ENCODE measurements at regions not wholly inside any gene's neighbourhood (a gene's known extent, or its start where the extent isn't known, plus 50 kb on each side); places are given as distances from the start of the nearest gene placed in this dataset.

DNA sequence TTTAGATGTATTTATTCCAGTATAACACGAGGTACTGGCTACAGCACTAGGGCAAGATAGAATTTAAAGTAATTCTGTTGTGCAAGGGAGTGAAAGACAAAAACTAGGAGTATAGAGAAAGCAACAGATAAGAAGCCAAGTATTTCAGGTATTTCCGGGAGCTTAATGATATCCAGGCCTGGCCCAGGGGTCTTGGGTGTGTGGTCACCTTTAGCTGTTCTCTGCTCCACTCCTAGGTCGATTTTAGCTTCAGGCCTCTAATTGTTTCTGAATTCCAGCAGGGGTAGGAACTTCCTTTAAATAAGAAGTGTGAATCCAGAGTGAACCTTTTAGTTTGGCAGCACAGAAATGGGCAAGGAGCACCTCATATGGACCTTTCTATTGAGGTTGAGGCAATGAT lies 342.3 kb upstream of the MYT1L start (continued):
- TF ChIP-seq KDM5A (IDR thresholded peaks at IDR 0.05; ENCODE audit: low read length) (no peak), JUN (IDR thresholded peaks at IDR 0.05; ENCODE audit: low read depth, low read length) (no peak), SIX5 (IDR thresholded peaks at IDR 0.05; ENCODE audit: low read depth, low read length) (no peak), SIN3A (conservative IDR thresholded peaks at IDR 0.05 in 1 of 2, IDR thresholded peaks at IDR 0.05 in 1 of 2; ENCODE audit: low read depth in 1 of 2, low read length in 2 of 2) (no peak), BCL11A (IDR thresholded peaks at IDR 0.05; ENCODE audit: low read depth in 2 of 2, low read length in 2 of 2) (no peak), POLR2AphosphoS5 (IDR thresholded peaks at IDR 0.05; ENCODE audit: low read depth, low read length) (no peak), TAF7 (optimal IDR thresholded peaks at IDR 0.05; ENCODE audit: borderline replicate concordance, low read depth, low read length) (no peak), ZNF274 (IDR thresholded peaks at IDR 0.05; ENCODE audit: borderline replicate concordance, extremely low read depth, low read length) (no peak)
- TF ChIP-seq, protein P1, sequence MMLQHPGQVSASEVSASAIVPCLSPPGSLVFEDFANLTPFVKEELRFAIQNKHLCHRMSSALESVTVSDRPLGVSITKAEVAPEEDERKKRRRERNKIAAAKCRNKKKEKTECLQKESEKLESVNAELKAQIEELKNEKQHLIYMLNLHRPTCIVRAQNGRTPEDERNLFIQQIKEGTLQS (IDR thresholded peaks at IDR 0.05; ENCODE audit: insufficient read depth, low read depth, low read length) = no peak
- TF ChIP-seq, protein P2, sequence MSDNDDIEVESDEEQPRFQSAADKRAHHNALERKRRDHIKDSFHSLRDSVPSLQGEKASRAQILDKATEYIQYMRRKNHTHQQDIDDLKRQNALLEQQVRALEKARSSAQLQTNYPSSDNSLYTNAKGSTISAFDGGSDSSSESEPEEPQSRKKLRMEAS (IDR thresholded peaks at IDR 0.05) = no peak

All from H1 (cell line).